A549 (cell line): ENCODE measurements at regions not wholly inside any gene's neighbourhood (a gene's known extent, or its start where the extent isn't known, plus 50 kb on each side); places are given as distances from the start of the nearest gene placed in this dataset.

Experiments
- CEBPB ChIP-seq, 2 experiments: fragments of >200 bp in 1 of 2; sonication (Bioruptor Twin) in 1 of 2; formaldehyde crosslinking in 1 of 2; IDR thresholded peaks; 2 replicates each; pipeline ENCODE4 v1.6.1; 2012 to 2016
- CTCF ChIP-seq: fragments of >200 bp; sonication (Bioruptor Twin); formaldehyde crosslinking; IDR thresholded peaks from 3 replicates; pipeline ENCODE4 v1.5.1; 2016
- EHMT2 ChIP-seq: fragments of 200-600 bp; sonication (generic); IDR thresholded peaks from 2 replicates; pipeline ENCODE4 v1.6.1; 2016; ENCODE audit warnings: antibody characterized with exemption, low read depth, mild to moderate bottlenecking, moderate library complexity
- POLR2A ChIP-seq: IDR thresholded peaks from 2 replicates; pipeline ENCODE4 v1.6.1; 2012; ENCODE audit warnings: mild to moderate bottlenecking, low read length
- SREBF2 ChIP-seq: fragments of 450-650 bp; IDR thresholded peaks from 2 replicates; pipeline ENCODE4 v1.6.1; 2014; ENCODE audit warnings: mild to moderate bottlenecking, moderate library complexity

GRCh38 chr6:120779441-120779840 lies 554.8 kb downstream of the TBC1D32 start:
- TF ChIP-seq SREBF2 (no peak), CEBPB (IDR thresholded peaks at IDR 0.05) (no peak), POLR2A (no peak), EHMT2 (no peak), CTCF (no peak)
